ENCODE measurements at regions not wholly inside any gene's neighbourhood (a gene's known extent, or its start where the extent isn't known, plus 50 kb on each side); places are given as distances from the start of the nearest gene placed in this dataset.
"Not testable (repeated sequence)": the region's sequence is repeated elsewhere in the genome, so short reads cannot be mapped to it uniquely, and the experiment has no call there.

DNA sequence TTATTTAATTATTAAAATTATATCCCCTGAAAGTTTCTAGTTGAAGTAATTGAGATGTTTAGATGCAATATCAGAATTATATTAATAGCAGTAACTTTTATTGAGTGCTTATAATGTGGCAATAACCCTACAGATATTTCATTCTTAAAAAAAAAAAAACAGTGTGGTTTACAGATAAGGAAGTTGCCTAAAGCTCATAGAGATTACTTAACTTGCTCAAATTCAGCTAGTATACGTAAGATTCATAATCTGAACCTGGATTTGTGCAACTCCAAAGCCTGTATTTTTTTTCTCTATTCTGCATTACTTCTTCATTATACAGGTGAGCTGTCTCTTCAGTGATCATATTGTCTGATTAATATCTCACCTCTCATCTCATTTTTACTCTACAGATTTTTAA is 156.0 kb upstream of the PTBP2 start:
- DNase-seq = no peak

DNA sequence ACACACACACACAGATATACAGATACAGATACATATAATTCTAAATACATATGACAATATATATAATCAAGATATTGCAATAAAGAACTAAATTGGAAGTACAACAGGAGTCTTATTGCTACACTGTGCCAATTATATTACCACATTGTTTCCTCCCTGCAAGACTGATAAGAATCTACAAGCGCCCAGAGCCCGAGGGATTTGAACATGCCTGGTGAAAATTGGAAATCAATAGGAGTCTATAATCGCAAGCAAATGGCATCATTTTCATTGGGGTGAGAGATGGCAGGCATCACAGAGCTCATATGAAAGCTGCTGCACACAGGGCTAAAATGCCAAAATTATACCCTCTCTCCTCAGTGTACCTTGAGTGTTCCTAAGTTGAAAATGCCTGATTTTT is 152.9 kb upstream of the PTBP2 start:
- no peak for DNase-seq

DNA sequence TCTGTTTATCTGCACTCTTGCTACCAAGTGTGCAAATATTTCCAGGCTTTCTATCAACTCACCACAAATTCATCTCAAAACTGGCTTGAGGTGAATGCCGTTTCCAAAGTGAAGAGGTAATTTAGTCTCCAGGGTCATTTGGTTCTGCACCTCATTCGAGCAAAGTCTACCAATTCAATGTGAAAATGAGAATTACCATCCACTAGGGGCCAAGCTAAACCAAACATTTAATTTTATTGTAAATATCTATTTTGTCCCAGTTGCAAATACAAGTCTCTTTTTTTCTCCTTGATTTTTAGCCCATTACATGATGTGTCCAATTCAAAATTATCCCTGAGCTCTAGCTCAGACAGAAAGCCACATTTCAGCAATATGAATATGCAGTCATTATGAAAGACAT is 152.3 kb upstream of the PTBP2 start:
- DNase-seq = no peak

DNA sequence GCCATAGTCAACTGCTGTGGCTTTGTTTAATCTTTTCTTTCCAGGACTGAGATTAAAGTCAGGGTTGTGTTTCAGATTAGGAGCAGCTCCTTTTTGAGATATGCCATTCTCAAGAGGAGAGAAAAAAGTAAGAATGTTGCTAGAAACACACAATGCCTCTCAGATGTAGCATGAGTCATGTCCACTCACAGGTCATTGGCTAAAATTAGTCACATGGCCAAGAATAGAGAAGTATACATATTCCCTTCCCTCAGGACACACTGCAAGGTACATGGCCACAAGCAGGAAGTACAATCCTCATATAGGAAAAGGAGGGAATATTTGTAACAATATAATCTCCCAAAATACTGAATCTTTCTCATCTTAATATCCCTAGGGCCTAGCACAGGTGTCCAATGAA is 141.9 kb upstream of the PTBP2 start:
- DNase-seq = no peak

DNA sequence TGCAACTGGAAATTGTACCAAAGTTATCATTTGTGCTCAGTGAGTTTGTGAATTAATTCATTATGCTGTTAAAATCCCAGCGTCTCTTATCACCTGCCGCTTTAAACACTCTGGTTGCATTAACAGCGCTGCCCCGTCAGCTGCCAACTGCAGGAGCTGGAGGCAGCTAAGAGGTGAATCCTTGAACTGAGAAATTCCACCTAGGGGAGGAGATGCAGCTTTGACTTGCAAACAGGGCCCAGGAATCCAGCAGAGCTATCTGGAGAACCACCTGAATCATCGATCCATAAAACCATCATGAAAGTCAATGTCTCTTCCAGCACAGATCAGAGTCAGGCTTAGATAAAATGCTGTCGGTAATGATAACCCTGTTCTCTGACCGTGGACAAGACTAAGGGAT is 140.7 kb upstream of the PTBP2 start:
- no peak for DNase-seq

DNA sequence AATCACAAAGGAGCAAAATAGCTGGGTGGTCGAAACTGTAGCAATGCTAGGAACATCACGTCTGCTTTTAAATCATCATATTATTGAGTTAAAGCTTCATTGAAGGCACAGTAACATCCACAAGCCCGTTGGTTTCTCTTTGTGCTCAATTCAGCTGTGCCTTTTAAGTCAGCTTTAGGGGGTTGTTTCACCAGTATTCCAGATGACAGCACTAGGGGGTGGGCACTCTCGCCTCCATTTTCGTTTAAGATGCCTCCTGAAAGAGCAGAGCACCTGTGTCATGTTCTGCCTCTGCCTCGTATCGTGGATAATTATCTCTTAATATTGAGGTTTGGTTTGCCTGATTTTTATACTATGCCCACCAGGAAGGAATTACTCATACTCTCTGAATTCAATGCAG is 139.8 kb upstream of the PTBP2 start:
- no peak for DNase-seq

DNA sequence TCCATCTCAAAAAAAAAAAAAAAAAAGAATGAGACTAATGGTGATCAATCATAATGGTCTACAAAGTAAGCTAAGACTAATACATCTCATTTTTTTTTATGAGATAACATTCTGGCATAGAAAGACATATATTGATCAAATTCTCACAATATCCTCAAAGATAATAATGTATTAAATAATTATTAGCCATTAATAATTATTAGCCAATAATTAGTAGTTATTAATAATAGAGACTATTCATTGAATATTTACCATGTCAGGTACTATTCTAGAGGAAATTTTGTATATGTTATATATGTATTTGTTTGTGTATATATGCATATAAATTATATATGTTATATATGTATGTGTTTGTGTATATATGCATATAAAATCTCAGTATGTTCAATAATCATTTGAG is 137.7 kb upstream of the PTBP2 start:
- DNase-seq = no peak

DNA sequence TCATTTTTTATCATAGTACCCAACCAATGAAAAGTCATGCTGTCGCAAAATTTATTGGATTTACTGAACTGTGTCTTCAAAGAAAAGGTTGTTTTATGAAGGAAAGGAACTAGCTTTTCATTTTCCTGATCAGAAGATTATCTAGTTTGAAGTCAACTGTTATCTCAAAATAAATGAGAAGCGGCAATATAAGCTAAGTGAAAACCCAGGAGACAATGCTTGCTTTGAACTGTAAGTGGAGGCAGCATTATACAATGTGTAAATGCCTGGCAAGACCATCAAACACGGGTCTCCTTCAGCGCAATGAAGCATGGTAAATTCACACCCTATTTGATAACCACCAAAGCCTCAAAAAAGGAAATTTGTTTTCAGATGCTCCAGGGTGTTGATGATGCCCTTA is 134.4 kb upstream of the PTBP2 start:
- DNase-seq = no peak

DNA sequence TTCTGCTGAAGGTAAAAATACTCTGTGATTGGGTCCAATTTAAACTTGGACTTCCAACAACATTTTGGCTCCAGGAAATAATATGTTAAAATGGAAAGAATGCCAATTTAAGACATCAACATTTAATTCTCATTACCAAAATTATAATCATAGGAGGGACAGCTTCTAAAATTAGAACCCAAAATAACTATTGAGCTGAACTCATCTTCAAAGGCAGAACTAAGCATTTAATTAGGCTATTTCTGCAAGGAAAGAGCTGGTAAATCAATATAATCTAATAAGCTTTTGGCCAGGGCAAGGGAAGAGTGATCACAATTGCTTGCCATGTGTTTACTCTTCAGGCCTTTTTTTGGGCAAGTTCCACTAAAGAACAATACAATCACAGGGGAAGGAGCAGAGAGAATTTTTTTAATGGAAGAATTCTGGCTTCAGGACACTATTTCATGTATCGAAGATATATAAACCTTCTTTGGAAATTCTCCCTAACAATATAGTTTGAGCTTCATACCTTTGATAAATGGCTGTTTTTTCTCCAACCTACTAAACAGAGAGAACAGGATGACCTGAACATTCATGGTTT is 133.1 kb upstream of the PTBP2 start:
- no peak for DNase-seq

DNA sequence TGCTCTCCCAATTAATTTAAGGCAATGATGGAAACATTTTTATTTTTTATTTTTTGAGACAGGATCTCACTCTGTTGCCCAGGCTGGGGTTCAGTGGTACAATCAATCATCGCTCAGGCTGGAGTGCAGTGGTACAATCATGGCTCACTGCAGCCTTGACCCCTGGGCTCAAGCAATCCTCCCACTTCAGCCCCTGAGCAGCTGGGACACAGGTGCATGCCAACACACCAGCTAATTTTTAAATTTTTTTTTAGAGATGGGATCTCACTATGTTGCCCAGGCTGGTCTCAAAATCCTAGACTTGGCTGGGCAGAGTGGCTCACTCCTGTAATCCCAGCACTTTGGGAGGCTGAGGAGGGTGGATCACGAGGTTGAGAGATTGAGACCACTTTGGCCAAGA is 126.1 kb upstream of the PTBP2 start:
- not testable (repeated sequence) for DNase-seq

DNA sequence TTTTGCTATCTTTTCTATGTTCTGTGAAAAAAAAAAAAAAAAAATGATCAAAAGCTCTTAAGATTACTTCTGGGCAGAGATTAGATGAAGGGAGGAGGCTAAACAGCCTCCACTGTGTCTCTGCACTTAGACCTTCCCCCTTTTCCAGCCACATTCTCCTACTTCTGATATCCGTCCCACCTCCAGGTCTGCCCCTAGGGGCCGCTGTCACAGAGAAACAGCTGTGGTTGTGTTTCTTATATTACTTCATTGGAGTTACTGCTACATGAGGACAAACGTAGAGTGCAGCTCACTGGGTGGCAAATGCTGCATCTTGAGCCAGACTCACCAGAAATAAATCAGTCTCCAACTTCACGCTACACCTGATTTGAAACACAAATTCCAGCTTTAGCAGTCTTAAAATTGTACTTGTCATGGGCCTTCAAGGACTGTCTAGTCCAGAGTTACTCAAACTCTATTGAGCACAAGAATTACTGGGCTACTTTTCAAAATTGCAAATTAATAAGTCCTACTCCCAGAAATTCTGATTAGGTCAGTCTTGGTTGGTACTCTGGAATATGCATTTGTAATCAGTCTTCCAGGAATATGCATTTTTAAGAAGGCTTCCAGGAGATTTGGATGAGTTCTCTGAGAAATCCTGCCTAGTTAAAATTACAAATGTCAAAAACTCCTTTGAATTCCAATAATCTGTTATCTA is 125.2 kb upstream of the PTBP2 start:
- peak; percentile 4 for DNase-seq

DNA sequence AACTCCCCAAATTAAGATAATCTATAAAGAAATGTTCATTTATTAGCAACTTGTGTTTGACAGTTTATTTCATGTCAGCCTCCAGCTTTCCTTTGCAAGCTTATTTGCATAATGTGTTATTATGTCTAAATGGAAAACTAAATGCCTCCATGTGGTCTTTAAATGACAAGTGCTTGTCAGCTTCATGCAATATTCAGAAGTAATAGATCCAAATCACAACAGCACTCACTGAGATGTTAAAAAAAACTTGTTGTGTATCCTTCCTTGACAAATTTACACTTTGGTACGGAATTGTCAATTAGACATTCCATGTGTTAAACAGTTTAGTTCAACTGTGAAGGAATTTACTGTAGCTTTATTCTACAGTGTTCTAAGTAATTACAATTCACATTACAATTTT is 124.4 kb upstream of the PTBP2 start:
- no peak for DNase-seq

DNA sequence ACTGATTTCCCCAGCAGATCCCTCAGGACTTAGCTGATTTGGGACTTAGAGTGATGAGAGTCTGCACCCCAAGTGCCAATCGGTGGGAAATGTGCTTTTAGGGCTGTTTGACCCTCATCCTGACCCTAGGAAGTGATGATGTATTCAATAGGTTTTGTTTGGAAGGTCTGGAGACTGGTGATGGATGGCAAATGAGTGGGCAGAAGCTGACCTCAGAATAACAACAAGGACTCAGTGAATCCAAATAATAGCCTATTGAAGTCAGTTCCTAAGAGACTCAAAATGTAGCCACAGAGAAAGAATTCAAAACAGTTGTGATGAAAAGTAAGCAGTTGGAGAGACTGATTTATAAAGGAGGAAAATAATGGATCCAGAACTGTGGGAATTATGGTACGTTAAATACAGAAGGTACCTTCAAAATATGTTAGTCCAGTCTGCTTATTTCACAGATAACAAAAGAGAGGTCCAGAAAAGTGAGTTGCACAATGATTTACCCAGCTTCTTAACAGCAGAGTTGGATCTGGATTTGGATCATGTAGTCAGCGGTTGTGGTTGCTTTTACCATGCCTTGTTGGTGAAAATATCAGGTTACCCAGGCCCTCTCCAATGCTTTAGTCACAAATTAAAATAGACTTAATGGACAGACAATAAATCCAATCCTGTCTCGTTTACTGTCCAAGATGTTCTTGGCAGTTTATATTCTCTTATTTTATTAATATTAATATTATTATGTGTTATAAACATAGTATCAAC is 123.0 kb upstream of the PTBP2 start:
- DNase-seq = no peak

DNA sequence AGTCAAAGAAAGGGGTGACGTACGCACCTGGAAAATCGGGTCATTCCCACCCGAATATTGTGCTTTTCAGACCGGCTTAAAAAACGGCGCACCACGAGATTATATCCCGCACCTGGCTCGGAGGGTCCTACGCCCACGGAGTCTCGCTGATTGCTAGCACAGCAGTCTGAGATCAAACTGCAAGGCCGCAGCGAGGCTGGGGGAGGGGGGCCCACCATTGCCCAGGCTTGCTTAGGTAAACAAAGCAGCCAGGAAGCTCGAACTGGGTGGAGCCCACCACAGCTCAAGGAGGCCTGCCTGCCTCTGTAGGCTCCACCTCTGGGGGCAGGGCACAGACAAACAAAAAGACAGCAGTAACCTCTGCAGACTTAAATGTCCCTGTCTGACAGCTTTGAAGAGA is 117.0 kb upstream of the PTBP2 start:
- DNase-seq = not testable (repeated sequence)

DNA sequence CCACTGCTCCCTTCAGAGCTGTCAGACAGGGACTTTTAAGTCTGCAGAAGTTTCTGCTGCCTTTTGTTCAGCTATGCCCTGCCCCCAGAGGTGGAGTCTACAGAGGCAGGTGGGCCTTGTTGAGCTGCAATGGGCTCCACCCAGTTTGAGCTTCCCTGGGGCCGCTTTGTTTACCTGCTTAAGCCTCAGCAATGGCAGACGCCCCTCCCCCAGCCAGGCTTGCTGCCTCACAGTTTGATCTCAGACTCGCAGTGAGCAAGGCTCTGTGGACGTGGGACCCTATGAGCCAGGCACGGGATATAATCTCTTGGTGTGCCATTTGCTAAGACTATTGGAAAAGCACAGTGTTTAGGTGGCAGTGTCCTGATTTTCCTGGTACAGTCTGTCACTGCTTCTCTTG is 104.2 kb upstream of the PTBP2 start:
- not testable (repeated sequence) for DNase-seq

DNA sequence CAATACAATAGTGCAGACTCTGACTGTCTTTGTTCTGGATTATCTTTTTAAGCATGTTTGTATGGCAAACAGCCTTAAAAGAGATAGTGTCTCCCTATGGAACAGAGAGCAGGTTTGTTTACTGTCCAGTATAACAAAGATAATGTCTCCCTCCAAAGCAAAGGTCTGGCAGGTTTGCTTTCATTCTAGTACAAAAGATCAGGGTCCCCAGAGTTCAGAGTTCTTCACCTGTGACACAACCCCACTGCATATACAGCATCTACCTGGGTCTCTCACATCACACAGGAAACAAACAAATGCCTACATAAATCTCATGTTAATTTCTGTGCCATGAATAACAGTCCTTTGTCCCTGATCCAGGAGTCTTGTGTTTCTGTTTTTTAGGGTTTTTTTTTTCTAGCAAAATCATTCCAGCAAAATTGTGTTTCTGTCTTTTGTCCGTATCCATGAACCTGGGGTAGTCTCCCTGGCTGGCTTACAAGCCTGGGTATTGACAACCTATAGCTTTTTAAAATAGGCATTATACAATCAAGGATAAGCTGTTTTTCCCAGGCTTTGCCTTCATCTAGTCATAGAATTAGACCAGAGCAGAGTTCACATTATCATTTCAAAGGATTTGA is 89.4 kb upstream of the PTBP2 start:
- no peak for DNase-seq

DNA sequence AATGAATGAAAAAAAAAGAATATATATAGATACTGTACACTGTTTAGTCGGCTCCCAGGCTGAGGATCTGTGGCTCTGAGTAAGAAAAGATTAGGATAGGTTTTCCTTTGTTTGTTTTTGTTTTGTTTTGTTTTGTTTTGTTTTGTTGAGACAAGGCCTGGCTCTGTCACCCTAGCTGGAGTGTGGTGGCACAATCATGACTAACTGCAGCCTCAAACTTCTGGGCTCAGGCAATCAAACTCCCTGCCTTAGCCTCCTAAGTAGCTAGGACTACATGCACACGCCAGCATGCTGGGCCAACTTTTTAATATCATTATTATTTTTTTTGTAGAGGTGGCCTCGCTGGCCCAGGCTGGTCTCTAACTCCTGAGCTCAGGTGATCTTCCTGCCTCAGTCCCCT is 87.9 kb upstream of the PTBP2 start:
- DNase-seq = no peak

DNA sequence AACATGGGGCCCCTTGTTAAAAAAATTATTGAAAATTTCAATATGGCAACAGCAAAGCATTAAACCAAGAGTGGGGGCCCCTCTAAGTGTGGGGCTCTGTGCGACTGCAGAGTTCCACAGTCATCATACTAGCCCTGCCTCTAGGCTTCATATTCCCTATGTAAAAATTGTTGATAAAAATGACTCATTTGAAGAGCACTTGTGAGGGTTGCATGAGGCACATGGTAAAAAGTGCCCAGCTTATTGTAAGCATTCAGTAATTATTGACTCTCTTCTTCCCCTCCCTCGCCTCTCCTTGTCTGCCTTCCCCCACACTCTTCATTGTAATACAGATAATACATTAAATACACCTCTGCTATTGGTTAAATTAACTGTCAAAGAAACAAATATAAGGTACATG is 86.7 kb upstream of the PTBP2 start:
- DNase-seq = no peak

DNA sequence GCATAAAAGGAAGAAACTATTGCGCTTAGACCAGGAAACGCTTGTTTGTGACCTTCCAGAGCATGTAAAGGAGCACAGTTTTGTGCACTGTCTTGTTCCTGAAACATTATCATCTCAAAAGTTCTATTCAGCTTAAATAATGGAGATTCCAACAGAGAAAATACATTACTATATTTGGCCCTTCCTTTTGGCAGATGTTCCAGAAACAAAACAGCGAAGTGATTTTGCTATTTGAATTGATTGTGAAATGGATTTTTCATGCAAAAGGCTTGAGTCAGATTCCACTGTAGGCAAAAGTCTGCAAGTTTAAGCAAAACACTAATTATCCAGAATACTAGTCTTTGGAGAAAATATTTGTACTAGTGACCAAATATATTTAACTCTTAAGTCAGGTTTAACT is 80.3 kb upstream of the PTBP2 start:
- DNase-seq = no peak

DNA sequence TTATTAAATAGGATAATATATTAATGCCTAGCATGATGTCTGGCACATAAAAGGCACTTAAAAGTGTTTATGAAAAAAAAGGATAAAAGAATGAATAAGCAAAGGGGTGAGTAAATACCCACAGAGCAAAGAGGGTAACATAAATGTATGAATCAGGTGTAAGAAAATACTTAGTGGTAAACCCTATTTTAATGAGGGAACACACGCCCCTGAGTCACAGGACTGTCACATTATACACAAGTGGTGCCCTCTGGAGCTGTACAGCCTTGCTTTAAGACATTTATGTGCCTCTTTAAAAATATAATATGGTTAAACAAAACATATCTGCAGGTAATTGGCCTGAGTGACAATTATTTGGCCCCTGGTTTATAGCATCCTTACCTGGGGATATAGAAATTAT is 78.1 kb upstream of the PTBP2 start:
- no peak for DNase-seq

DNA sequence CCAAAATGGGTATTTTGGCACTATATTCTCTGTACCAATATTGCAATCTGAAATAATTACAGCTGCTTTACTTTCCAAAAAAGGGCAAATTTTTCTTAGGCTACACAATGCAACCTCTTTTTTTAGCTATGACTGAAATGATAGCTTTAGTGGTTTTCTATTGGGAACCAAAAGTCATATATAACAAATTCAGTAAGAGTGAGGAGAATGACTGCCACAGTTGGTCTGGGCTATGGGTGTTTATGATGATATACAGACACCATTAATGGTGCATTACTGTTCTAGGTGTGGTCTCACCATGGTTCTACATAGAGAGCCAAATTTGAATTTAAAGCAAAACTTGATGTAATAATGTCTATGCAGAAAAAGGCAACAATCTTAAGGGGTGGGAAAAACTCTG is 72.3 kb upstream of the PTBP2 start:
- no peak for DNase-seq

DNA sequence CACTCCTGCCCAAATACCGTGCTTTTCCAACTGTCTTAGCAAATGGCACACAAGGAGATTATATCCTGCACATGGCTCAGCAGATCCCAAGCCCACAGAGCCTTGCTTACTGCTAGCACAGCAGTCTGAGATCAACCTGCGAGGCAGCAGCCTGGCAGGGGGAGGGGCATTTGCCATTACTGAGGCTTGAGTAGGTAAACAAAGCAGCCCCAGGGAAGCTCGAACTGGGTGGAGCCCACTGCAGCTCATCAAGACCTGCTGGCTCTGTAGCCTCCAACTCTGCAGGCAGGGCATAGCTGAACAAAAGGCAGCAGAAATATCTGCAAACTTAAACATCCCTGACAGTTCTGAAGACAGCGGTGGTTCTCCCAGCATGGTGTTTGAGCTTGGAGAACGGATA is 70.1 kb upstream of the PTBP2 start:
- DNase-seq = no peak

DNA sequence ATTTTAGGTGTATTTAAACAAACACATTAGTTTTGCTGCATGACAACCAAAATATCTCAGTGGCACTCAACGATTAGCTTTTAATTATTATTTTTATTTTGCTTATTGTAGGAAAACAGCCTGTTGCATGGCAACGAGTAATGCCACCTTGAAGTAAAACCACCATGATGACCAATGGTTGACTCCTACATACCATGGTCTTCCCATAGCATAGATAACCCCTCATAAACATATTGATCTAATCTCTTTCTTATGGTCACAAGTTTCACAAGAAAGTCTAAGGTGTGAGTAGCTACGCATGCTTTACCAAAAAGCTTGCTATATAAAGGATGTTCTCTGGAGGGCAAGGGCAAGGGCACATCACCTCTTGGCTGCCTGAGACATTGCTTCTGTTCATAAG is 61.5 kb upstream of the PTBP2 start:
- DNase-seq = no peak

DNA sequence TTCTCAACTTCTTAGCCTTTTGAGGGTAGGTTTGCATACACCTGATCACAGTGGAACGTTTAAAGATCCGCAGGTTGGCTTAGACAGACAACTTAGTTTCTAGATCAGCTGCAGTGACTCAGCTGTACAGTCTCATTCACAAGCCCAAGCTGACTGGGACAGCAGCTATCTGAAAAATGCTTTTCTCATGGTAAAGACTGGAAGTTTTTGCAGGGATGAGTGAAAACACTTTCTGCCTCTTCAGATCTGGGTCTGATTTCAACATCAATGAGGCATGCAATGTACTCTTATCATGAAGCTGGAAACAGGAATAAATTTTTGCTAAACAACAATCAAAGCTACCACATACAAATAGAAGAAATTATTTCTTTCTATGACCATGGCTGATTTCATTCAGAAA is 61.1 kb upstream of the PTBP2 start:
- DNase-seq = no peak
